Astrocyte (in vitro differentiated cells and primary cell): ENCODE measurements at regions not wholly inside any gene's neighbourhood (a gene's known extent, or its start where the extent isn't known, plus 50 kb on each side); places are given as distances from the start of the nearest gene placed in this dataset.

Experiments used
- DNase-seq: peaks from one replicate; pipeline ENCODE4 v3.0.0-alpha.2; 2010; ENCODE audit warnings: low read depth
- FAIRE-seq: peaks from 2 replicates; lab custom pipeline; 2011; peaks lifted over from hg19 to GRCh38; lab: Jason Lieb, UNC
- H2AFZ ChIP-seq: 2 replicates; pipeline ENCODE4 v1.6.0; 2012; ENCODE audit warnings: low read depth, low read length, inconsistent platforms
- H3K27ac ChIP-seq: 2 replicates; pipeline ENCODE4 v1.5.1; 2011; ENCODE audit warnings: low read depth, low read length, inconsistent platforms
- H3K27me3 ChIP-seq: 2 replicates; pipeline ENCODE4 v1.6.0; 2011; ENCODE audit warnings: low read length, inconsistent platforms; ENCODE audit not compliant: insufficient read depth
- H3K36me3 ChIP-seq: 2 replicates; pipeline ENCODE4 v1.5.1; 2011; ENCODE audit warnings: low read length, inconsistent platforms; ENCODE audit not compliant: insufficient read depth
- H3K4me1 ChIP-seq: 2 replicates; pipeline ENCODE4 v1.5.1; 2011; ENCODE audit warnings: low read length, inconsistent platforms; ENCODE audit not compliant: insufficient read depth
- H3K4me2 ChIP-seq: 2 replicates; pipeline ENCODE4 v1.6.0; 2012; ENCODE audit warnings: low read length, inconsistent platforms
- H3K4me3 ChIP-seq: 2 replicates; pipeline ENCODE4 v1.5.1; 2011; ENCODE audit warnings: low read depth, mild to moderate bottlenecking, low read length, inconsistent platforms; ENCODE audit not compliant: insufficient read depth
- H3K79me2 ChIP-seq: 2 replicates; pipeline ENCODE4 v1.6.0; 2012; ENCODE audit warnings: mild to moderate bottlenecking, low read length, inconsistent platforms; ENCODE audit not compliant: insufficient read depth
- H3K9ac ChIP-seq: 2 replicates; pipeline ENCODE4 v1.6.0; 2012; ENCODE audit warnings: mild to moderate bottlenecking, low read length, inconsistent platforms
- H3K9me3 ChIP-seq: 2 replicates; pipeline ENCODE4 v1.5.1; 2012; ENCODE audit warnings: low read depth, mild to moderate bottlenecking, low read length, inconsistent platforms; ENCODE audit not compliant: insufficient read depth
- H4K20me1 ChIP-seq: 2 replicates; pipeline ENCODE4 v1.6.0; 2012; ENCODE audit warnings: low read length, inconsistent platforms; ENCODE audit not compliant: insufficient read depth
- H3K27ac Mint-ChIP-seq: one replicate; pipeline ENCODE4 v1.8.0; 2021; ENCODE audit warnings: mild to moderate bottlenecking, mixed read lengths; ENCODE audit not compliant: unreplicated experiment
- H3K27me3 Mint-ChIP-seq: one replicate; pipeline ENCODE4 v1.8.0; 2021; ENCODE audit warnings: low read depth, mixed read lengths; ENCODE audit not compliant: unreplicated experiment
- H3K36me3 Mint-ChIP-seq: one replicate; pipeline ENCODE4 v1.8.0; 2021; ENCODE audit warnings: low read depth, mixed read lengths; ENCODE audit not compliant: unreplicated experiment
- H3K4me1 Mint-ChIP-seq: one replicate; pipeline ENCODE4 v1.8.0; 2021; ENCODE audit warnings: low read depth, mixed read lengths; ENCODE audit not compliant: unreplicated experiment
- H3K4me3 Mint-ChIP-seq: one replicate; pipeline ENCODE4 v1.8.0; 2021; ENCODE audit warnings: mild to moderate bottlenecking, moderate library complexity, mixed read lengths; ENCODE audit not compliant: unreplicated experiment
- H3K9me3 Mint-ChIP-seq: one replicate; pipeline ENCODE4 v1.8.0; 2021; ENCODE audit warnings: mild to moderate bottlenecking, mixed read lengths; ENCODE audit not compliant: unreplicated experiment
- EZH2 ChIP-seq: IDR thresholded peaks from 2 replicates; pipeline ENCODE4 v1.6.1; 2012; ENCODE audit warnings: mild to moderate bottlenecking, low read length, inconsistent platforms; ENCODE audit not compliant: insufficient read depth
- TF ChIP-seq, protein P1 (sequence below): IDR thresholded peaks from 2 replicates; pipeline ENCODE4 v1.5.1; 2011; ENCODE audit warnings: low read depth, mild to moderate bottlenecking, inconsistent platforms, low read length, moderate library complexity; ENCODE audit not compliant: insufficient read depth

DNA sequence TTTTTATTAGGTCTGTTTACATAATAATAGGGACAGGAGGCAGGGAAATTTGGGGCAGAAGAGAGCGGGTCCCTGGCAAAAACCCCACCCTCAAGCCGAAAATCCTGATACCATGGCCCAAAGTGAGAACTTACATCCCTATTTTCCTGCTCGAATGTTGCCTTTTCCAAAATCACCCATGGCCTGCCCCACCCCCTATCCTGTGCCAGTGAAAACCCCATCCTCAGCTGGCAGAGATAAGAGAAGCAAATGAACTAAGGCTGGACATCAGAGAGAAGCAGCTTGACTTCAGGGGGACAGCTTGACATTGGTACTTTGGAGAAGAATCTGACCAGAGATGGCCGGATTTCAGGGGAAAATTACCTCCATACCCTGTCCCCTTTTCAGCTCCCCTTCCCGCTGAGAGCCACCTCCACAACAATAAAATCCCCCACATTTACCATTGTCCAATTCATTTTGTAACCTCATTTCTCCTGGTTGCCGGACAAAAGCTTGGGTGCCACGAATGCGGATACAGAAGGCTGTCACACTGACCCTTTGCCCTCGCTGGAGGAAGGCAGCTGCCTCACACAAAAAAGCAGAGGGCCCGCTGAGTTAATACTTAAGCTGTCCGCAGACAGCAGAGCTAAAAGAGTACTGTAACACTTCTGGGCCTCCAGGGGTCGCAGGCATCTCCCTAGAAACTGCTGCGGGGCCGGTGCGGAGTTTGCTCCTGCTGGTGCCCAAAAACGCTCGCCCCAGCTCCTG is 196.2 kb downstream of the SNCA start:
- Histone ChIP-seq H4K20me1 (no peaks in the 10 kb centered on the region), H3K79me2 (no peaks in the 10 kb centered on the region), H3K4me2 (peak overlapping the region; percentile 65), H2AFZ (peak overlapping the region; percentile 78), H3K9me3 (no peaks in the 10 kb centered on the region), H3K4me1 (peaks cover 3% of the 10 kb centered on the region), H3K9ac (no peak overlapping the region), H3K27ac (no peak overlapping the region), H3K36me3 (no peaks in the 10 kb centered on the region), H3K4me3 (no peak overlapping the region), H3K27me3 (no peaks in the 10 kb centered on the region)
- DNase-seq: peak; percentile 51
- Mint-ChIP-seq H3K27ac (peak overlapping the region; percentile 95), H3K4me1 (no peaks in the 10 kb centered on the region), H3K4me3 (peak overlapping the region; percentile 75), H3K9me3 (no peaks in the 10 kb centered on the region), H3K27me3 (no peaks in the 10 kb centered on the region), H3K36me3 (no peaks in the 10 kb centered on the region)
- TF ChIP-seq, protein P1, sequence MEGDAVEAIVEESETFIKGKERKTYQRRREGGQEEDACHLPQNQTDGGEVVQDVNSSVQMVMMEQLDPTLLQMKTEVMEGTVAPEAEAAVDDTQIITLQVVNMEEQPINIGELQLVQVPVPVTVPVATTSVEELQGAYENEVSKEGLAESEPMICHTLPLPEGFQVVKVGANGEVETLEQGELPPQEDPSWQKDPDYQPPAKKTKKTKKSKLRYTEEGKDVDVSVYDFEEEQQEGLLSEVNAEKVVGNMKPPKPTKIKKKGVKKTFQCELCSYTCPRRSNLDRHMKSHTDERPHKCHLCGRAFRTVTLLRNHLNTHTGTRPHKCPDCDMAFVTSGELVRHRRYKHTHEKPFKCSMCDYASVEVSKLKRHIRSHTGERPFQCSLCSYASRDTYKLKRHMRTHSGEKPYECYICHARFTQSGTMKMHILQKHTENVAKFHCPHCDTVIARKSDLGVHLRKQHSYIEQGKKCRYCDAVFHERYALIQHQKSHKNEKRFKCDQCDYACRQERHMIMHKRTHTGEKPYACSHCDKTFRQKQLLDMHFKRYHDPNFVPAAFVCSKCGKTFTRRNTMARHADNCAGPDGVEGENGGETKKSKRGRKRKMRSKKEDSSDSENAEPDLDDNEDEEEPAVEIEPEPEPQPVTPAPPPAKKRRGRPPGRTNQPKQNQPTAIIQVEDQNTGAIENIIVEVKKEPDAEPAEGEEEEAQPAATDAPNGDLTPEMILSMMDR: peak; percentile 54
- no peak for TF ChIP-seq EZH2
- FAIRE-seq: no peak

DNA sequence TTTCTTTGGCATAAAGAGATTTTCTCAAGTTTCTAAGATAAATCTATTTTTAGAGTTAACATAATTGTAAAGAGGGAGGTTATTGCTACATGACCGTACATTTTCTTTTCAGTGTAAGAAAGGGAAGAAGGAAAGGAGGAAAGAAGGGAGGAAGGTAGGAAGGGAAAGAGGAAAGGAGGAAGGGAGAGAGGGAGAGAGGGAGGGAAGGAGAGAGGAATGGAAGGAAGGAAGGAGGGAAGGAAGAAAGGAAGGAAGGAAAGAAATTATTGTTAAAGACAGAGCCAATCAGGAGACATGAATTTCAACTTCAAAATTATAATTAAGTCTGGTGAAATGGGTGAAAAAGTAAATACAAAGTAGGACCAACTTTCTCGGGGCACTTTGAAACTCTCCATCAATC is 197.6 kb downstream of the SNCA start:
- H3K36me3 Mint-ChIP-seq: no peaks in the 10 kb centered on the region
- H3K4me3 Mint-ChIP-seq: no peak overlapping the region
- Histone ChIP-seq H3K27me3 (no peaks in the 10 kb centered on the region), H3K9me3 (no peaks in the 10 kb centered on the region), H3K9ac (no peak overlapping the region), H3K4me1 (peaks cover 3% of the 10 kb centered on the region), H3K4me3 (no peak overlapping the region), H3K79me2 (no peaks in the 10 kb centered on the region), H3K36me3 (no peaks in the 10 kb centered on the region), H3K27ac (no peak overlapping the region), H3K4me2 (no peak overlapping the region), H2AFZ (no peak overlapping the region), H4K20me1 (no peaks in the 10 kb centered on the region)
- H3K27ac Mint-ChIP-seq: no peak overlapping the region
- H3K27me3 Mint-ChIP-seq: no peaks in the 10 kb centered on the region
- no peaks in the 10 kb centered on the region for H3K4me1 Mint-ChIP-seq
- DNase-seq (no peak), FAIRE-seq (no peak)
- H3K9me3 Mint-ChIP-seq: no peaks in the 10 kb centered on the region
- TF ChIP-seq, protein P1: no peak
- TF ChIP-seq EZH2: no peak
